IPS-15b (cell line): ENCODE measurements at regions not wholly inside any gene's neighbourhood (a gene's known extent, or its start where the extent isn't known, plus 50 kb on each side); places are given as distances from the start of the nearest gene placed in this dataset.

Experiments
- H3K27me3 ChIP-seq: one replicate; pipeline ENCODE4 v1.6.1; 2013; ENCODE audit warnings: low read length; ENCODE audit not compliant: control insufficient read depth, insufficient read depth
- H3K36me3 ChIP-seq: one replicate; pipeline ENCODE4 v1.6.1; 2013; ENCODE audit warnings: low read length; ENCODE audit not compliant: control insufficient read depth, insufficient read depth
- H3K4me1 ChIP-seq: one replicate; pipeline ENCODE4 v1.6.1; 2013; ENCODE audit warnings: mild to moderate bottlenecking, low read length; ENCODE audit not compliant: control insufficient read depth, insufficient read depth
- H3K4me3 ChIP-seq: one replicate; pipeline ENCODE4 v1.5.1; 2013; ENCODE audit warnings: low read depth, low read length
- H3K9ac ChIP-seq: one replicate; pipeline ENCODE4 v1.6.1; 2013; ENCODE audit warnings: low read depth, mild to moderate bottlenecking, low read length
- H3K9me3 ChIP-seq: one replicate; pipeline ENCODE4 v1.6.1; 2013; ENCODE audit warnings: mild to moderate bottlenecking, low read length; ENCODE audit not compliant: control insufficient read depth, insufficient read depth

GRCh38 chr10:33557313-33557712 is 222.8 kb upstream of the NRP1 start:
- H3K9ac ChIP-seq = no peak overlapping the region
- H3K27me3 ChIP-seq = peaks cover 3% of the 10 kb centered on the region
- no peak overlapping the region for H3K4me3 ChIP-seq
- no peaks in the 10 kb centered on the region for H3K36me3 ChIP-seq
- no peaks in the 10 kb centered on the region for H3K9me3 ChIP-seq
- peaks cover 13% of the 10 kb centered on the region for H3K4me1 ChIP-seq

- H3K36me3 ChIP-seq = no peaks in the 10 kb centered on the region
- H3K9ac ChIP-seq = no peak overlapping the region
- peaks cover 3% of the 10 kb centered on the region for H3K27me3 ChIP-seq
- H3K4me1 ChIP-seq = peaks cover 13% of the 10 kb centered on the region
- no peaks in the 10 kb centered on the region for H3K9me3 ChIP-seq
- H3K4me3 ChIP-seq = no peak overlapping the region
Measured at GRCh38 chr10:33556620-33557019, 222.2 kb upstream of the NRP1 start.

GRCh38 chr10:33556103-33556502 is 221.6 kb upstream of the NRP1 start:
- H3K36me3 ChIP-seq = no peaks in the 10 kb centered on the region

GRCh38 chr10:33553748-33554571 is 219.5 kb upstream of the NRP1 start:
- Histone ChIP-seq H3K9me3 (no peaks in the 10 kb centered on the region), H3K4me3 (no peak overlapping the region), H3K4me1 (peaks cover 13% of the 10 kb centered on the region), H3K9ac (no peak overlapping the region), H3K27me3 (peaks cover 3% of the 10 kb centered on the region), H3K36me3 (no peaks in the 10 kb centered on the region)

More at GRCh38 chr10:33556103-33556502, 221.6 kb upstream of the NRP1 start:
- peaks cover 13% of the 10 kb centered on the region for H3K4me1 ChIP-seq
- no peaks in the 10 kb centered on the region for H3K9me3 ChIP-seq
- H3K27me3 ChIP-seq = peaks cover 3% of the 10 kb centered on the region
- H3K4me3 ChIP-seq = no peak overlapping the region
- no peak overlapping the region for H3K9ac ChIP-seq

GRCh38 chr10:33552290-33552689 is 217.8 kb upstream of the NRP1 start:
- peaks cover 13% of the 10 kb centered on the region for H3K4me1 ChIP-seq
- H3K36me3 ChIP-seq = no peaks in the 10 kb centered on the region
- H3K9me3 ChIP-seq = no peaks in the 10 kb centered on the region
- peaks cover 3% of the 10 kb centered on the region for H3K27me3 ChIP-seq
- no peak overlapping the region for H3K4me3 ChIP-seq
- H3K9ac ChIP-seq = no peak overlapping the region

- no peaks in the 10 kb centered on the region for H3K36me3 ChIP-seq
- no peak overlapping the region for H3K4me3 ChIP-seq
- no peak overlapping the region for H3K9ac ChIP-seq
- peaks cover 3% of the 10 kb centered on the region for H3K27me3 ChIP-seq
- peaks cover 13% of the 10 kb centered on the region for H3K4me1 ChIP-seq
- H3K9me3 ChIP-seq = no peaks in the 10 kb centered on the region
Measured at GRCh38 chr10:33550811-33551210, 216.3 kb upstream of the NRP1 start.

GRCh38 chr10:33547976-33548375 is 213.5 kb upstream of the NRP1 start:
- no peaks in the 10 kb centered on the region for H3K9me3 ChIP-seq
- no peak overlapping the region for H3K9ac ChIP-seq
- H3K36me3 ChIP-seq = no peaks in the 10 kb centered on the region
- peaks cover 2% of the 10 kb centered on the region for H3K4me1 ChIP-seq
- peaks cover under 1% of the 10 kb centered on the region for H3K27me3 ChIP-seq
- H3K4me3 ChIP-seq = no peak overlapping the region

GRCh38 chr10:33546031-33546430 is 211.6 kb upstream of the NRP1 start:
- Histone ChIP-seq H3K36me3 (no peaks in the 10 kb centered on the region), H3K27me3 (no peaks in the 10 kb centered on the region), H3K4me3 (no peak overlapping the region), H3K9ac (no peak overlapping the region), H3K9me3 (no peaks in the 10 kb centered on the region), H3K4me1 (no peaks in the 10 kb centered on the region)

GRCh38 chr10:33542752-33543505 is 208.5 kb upstream of the NRP1 start:
- Histone ChIP-seq H3K27me3 (no peaks in the 10 kb centered on the region), H3K4me3 (no peak overlapping the region), H3K4me1 (no peaks in the 10 kb centered on the region), H3K9ac (no peak overlapping the region), H3K9me3 (no peaks in the 10 kb centered on the region), H3K36me3 (no peaks in the 10 kb centered on the region)

GRCh38 chr10:33539116-33539515 is 204.6 kb upstream of the NRP1 start:
- no peaks in the 10 kb centered on the region for H3K36me3 ChIP-seq
- H3K27me3 ChIP-seq = no peaks in the 10 kb centered on the region
- no peak overlapping the region for H3K4me3 ChIP-seq
- no peaks in the 10 kb centered on the region for H3K9me3 ChIP-seq
- peaks cover 2% of the 10 kb centered on the region for H3K4me1 ChIP-seq
- H3K9ac ChIP-seq = no peak overlapping the region

- no peaks in the 10 kb centered on the region for H3K36me3 ChIP-seq
- H3K9ac ChIP-seq = no peak overlapping the region
- H3K9me3 ChIP-seq = no peaks in the 10 kb centered on the region
- peaks cover 2% of the 10 kb centered on the region for H3K4me1 ChIP-seq
- no peak overlapping the region for H3K4me3 ChIP-seq
- H3K27me3 ChIP-seq = no peaks in the 10 kb centered on the region
Measured at GRCh38 chr10:33537066-33537465, 202.6 kb upstream of the NRP1 start.

GRCh38 chr10:33536508-33536907 is 202.0 kb upstream of the NRP1 start:
- H3K4me1 ChIP-seq = peaks cover 3% of the 10 kb centered on the region
- no peaks in the 10 kb centered on the region for H3K9me3 ChIP-seq
- H3K4me3 ChIP-seq = no peak overlapping the region
- no peaks in the 10 kb centered on the region for H3K36me3 ChIP-seq
- no peaks in the 10 kb centered on the region for H3K27me3 ChIP-seq
- H3K9ac ChIP-seq = no peak overlapping the region
